Esophagus muscularis mucosa (tissue), 4 donors: ENCODE measurements at regions not wholly inside any gene's neighbourhood (a gene's known extent, or its start where the extent isn't known, plus 50 kb on each side); places are given as distances from the start of the nearest gene placed in this dataset.

Experiments used
- CTCF ChIP-seq, 3 experiments: fragments of 200-600 bp in 2 of 3; fragments of 450-650 bp in 1 of 3; sonication (generic) in 2 of 3; IDR thresholded peaks; one replicate each; pipeline ENCODE4 v1.5.1; 2017 to 2019; ENCODE audit warnings: antibody characterized with exemption in 3 of 3, mild to moderate bottlenecking in 2 of 3, moderate library complexity in 1 of 3
- EP300 ChIP-seq: sonication (generic); formaldehyde crosslinking; IDR thresholded peaks from one replicate; pipeline ENCODE4 v1.6.1; 2017; ENCODE audit warnings: antibody characterized with exemption
- POLR2AphosphoS5 ChIP-seq, 2 donors: sonication (generic); formaldehyde crosslinking; IDR thresholded peaks; one replicate each; pipeline ENCODE4 v1.6.1; 2017; ENCODE audit warnings: antibody characterized with exemption in 2 of 2

DNA sequence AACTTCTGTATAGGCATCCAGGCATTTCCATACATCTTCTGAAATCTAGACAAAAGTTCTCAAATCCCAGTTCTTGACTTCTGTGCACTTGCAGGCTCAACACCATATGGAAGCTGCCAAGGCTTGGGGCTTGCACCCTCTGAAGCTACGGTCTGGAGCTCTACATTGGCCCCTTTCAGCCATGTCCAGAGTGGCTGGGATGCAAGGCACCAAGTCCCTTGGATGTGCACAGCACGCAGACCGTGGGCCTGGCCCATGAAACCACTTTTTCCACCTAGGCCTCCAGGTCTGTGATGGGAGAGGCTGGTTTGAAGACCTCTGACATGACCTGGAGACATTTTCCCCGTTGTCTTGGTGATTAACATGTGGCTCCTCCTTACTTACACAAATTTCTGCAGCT lies 1645.1 kb downstream of the REEP3 start:
- TF ChIP-seq CTCF (IDR thresholded peaks at IDR 0.05) (no peak), EP300 (no peak), POLR2AphosphoS5 (IDR thresholded peaks at IDR 0.05) (no peak)
